ENCODE measurements at regions not wholly inside any gene's neighbourhood (a gene's known extent, or its start where the extent isn't known, plus 50 kb on each side); places are given as distances from the start of the nearest gene placed in this dataset.

- no peak for TF ChIP-seq CTCF (IDR thresholded peaks at IDR 0.05 in 2 of 3, conservative IDR thresholded peaks at IDR 0.05 in 1 of 3; ENCODE audit: borderline replicate concordance in 1 of 3, insufficient read depth in 1 of 3, low read depth in 2 of 3, low read length in 2 of 3)
- no peak for TF ChIP-seq EGR1 (IDR thresholded peaks at IDR 0.05; ENCODE audit: low read depth)
Measured at GRCh38 chrY:19126889-19127288, 353.4 kb upstream of the HSFY2 start.
